HAP-1 (cell line): ENCODE measurements at regions not wholly inside any gene's neighbourhood (a gene's known extent, or its start where the extent isn't known, plus 50 kb on each side); places are given as distances from the start of the nearest gene placed in this dataset.

Experiments used
- DNase-seq, 2 experiments: peaks; one replicate each; pipeline ENCODE4 v3.0.0-alpha.2; 2016 to 2020; ENCODE audit warnings: low spot score in 2 of 2
- H3K27me3 ChIP-seq: fragments of 250-450 bp; sonication (Bioruptor Pico); 2 replicates; pipeline ENCODE4 v1.5.1; 2020; ENCODE audit warnings: low read depth, mild to moderate bottlenecking, moderate library complexity
- H3K36me3 ChIP-seq: fragments of 250-450 bp; sonication (Bioruptor Pico); replicated peaks from 2 replicates; pipeline ENCODE4 v1.5.1; 2020; ENCODE audit warnings: mild to moderate bottlenecking
- H3K4me1 ChIP-seq: fragments of 250-450 bp; sonication (Bioruptor Pico); 2 replicates; pipeline ENCODE4 v1.5.1; 2020; ENCODE audit warnings: mild to moderate bottlenecking
- H3K4me3 ChIP-seq: fragments of 250-450 bp; sonication (Bioruptor Pico); 2 replicates; pipeline ENCODE4 v1.5.1; 2020; ENCODE audit warnings: mild to moderate bottlenecking, moderate library complexity
- H3K9me3 ChIP-seq: fragments of 250-450 bp; sonication (Bioruptor Pico); 2 replicates; pipeline ENCODE4 v1.5.1; 2020; ENCODE audit warnings: mild to moderate bottlenecking, moderate library complexity
- in situ Hi-C: fragments of 300-500 bp; cut with MboI; formaldehyde crosslinking; loops from 3 replicates; pipeline ENCODE4 v1.14.3; 2020; ENCODE audit warnings: low sequenced_read_pairs, inconsistent platforms, mixed read lengths

DNA sequence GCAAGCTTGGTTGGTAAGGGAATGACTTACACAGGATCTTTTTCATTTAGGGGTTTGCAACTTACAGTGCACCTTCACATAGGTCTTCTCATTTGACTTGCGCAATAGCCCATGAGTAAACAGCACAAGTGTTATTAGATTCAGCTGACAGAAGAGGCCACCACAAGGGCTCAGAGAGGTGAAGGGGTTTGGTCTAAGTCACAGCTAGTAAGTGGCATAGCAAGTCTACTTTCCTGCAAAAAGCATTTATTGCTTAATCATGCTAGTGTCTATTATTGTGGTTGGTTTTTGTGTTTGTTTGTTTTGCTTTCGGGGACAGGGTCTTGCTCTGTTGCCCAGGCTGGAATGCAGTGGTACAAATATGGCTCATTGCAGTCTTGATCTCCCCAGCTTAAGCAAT, 83.3 kb downstream of the SPRY1 start:
- Histone ChIP-seq H3K4me3 (no peak overlapping the region), H3K27me3 (no peaks in the 10 kb centered on the region), H3K36me3 (no peaks in the 10 kb centered on the region), H3K4me1 (no peaks in the 10 kb centered on the region), H3K9me3 (no peaks in the 10 kb centered on the region)
- in situ Hi-C loops = no loop called here
- no peak for DNase-seq

DNA sequence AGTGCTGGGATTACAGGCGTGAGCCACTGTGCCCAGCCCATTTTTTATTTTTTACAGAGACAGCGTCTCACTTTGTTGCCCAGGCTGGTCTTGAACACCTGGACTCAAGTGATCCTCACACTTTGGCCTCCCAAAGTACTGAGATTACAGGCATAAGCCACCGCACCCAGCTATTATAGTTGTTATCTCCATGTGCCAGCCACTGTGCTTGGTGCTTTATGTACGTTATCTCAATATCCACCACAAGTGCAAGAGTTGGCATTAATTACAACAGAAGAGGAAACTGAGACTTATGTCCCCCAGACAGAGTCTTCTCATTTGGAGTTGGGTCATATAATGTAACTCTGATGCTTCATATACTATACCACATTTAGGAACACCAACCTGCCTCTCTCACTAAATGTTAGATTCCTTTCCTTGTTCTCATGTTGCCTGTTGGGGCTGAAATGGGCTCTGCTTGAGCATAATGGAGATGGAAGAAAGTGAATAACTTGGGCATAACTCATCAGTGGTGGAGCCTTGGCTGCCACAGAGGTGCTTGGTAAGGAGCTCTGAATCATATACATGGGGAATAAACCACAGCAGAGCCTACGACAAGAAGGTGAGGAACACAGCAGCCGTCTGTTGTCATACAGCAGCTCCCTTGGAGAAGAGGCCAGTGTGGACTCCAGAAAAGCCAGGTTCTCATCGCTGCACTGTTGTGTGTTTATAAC, 84.3 kb downstream of the SPRY1 start:
- no peaks in the 10 kb centered on the region for H3K9me3 ChIP-seq
- H3K4me3 ChIP-seq = no peak overlapping the region
- no peaks in the 10 kb centered on the region for H3K36me3 ChIP-seq
- in situ Hi-C loops = no loop called here
- H3K4me1 ChIP-seq = no peaks in the 10 kb centered on the region
- H3K27me3 ChIP-seq = no peaks in the 10 kb centered on the region
- no peak for DNase-seq

DNA sequence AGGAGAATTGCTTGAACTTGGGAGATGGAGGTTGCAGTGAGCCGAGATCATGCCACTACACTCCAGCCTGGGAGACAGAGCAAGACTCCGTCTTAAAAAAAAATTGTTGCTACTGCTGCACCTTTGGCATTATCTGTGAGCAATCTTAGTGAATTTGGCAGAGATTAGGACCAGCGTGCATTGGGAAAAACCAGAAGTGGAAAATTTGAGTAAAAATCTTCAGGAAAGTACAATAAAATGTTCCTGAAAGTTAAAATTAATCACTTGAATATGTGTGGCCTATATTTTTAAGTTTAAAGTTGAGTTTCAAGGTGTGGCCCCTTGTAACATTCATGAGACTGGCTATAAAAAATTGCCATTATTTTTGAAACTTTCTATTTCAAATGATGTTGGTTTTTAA, 85.1 kb downstream of the SPRY1 start:
- Histone ChIP-seq H3K4me3 (no peak overlapping the region), H3K4me1 (no peaks in the 10 kb centered on the region), H3K36me3 (no peaks in the 10 kb centered on the region), H3K27me3 (no peaks in the 10 kb centered on the region), H3K9me3 (no peaks in the 10 kb centered on the region)
- in situ Hi-C loops = no loop called here
- DNase-seq = no peak

DNA sequence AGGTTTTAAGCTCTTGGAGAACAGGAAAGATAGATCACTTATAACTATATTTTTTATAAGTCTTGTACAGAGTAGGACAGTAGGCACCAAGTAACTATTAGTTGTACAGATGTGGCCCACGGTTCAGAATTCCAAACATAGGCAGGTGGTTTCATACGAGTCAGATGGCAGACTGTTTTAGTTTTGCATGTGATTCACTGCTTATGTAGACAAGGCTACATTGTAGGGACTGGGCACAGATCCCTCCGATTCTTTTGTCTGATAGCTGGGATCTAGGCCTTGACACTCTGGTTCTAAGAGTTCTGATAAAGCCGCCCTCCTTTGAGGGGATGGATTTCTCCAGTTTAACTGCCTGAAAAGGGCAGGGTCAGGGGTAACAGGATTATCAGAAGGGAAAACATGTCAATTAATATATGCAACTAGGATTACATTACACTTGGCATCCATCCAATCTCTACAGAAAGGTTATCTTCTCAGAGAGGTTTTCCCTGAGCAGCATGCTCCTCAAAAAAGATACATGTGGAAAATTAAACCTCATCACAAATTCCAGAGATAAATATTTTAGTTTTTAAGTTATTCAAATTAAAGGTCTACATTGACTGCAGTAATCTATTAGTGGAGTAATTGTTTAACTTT, 87.8 kb downstream of the SPRY1 start:
- Histone ChIP-seq H3K36me3 (no peaks in the 10 kb centered on the region), H3K27me3 (no peaks in the 10 kb centered on the region), H3K4me3 (no peak overlapping the region), H3K9me3 (no peaks in the 10 kb centered on the region), H3K4me1 (no peaks in the 10 kb centered on the region)
- DNase-seq = no peak
- in situ Hi-C loops = no loop called here

DNA sequence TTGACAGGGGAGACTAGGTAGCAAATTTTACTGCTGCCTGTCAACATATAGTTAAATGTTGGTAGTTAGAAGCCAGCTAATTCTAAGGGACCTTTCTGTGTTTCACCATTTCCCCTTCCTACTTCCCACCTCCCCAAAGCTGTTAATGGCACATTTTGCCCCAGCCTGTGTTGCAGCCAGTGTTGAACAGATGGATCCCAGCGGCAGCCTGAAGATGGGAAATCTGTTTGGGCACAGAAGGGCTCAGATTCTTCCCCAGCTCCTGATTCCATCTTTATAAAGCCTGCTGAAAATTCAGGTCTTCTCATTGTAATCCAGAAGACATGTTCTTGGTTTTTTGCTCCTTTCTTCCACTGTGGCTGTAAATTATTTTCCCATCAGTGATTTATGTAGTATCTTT, 89.0 kb downstream of the SPRY1 start:
- Histone ChIP-seq H3K36me3 (no peaks in the 10 kb centered on the region), H3K9me3 (no peaks in the 10 kb centered on the region), H3K27me3 (no peaks in the 10 kb centered on the region), H3K4me3 (no peak overlapping the region), H3K4me1 (no peaks in the 10 kb centered on the region)
- DNase-seq = no peak
- in situ Hi-C loops = no loop called here

DNA sequence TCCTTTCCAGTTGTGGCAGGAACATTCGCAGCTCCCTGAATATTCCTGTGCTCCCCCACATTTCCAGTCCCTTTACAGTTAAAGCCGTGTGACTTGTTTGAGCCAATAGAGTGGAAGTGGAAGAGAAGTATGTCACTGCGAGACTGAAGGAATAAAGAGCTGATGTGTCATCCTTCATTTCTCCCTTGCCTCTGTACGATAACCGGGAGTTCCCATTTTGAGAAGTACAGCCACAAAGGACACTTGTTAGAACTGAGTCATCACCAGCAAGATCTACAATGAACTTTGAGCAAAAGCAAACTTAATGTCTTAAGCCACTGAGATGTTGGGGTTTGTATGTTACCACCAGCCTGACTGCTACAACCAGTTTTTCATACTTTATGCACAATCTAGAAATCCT, 92.3 kb downstream of the SPRY1 start:
- in situ Hi-C loops = no loop called here
- Histone ChIP-seq H3K27me3 (no peaks in the 10 kb centered on the region), H3K36me3 (no peaks in the 10 kb centered on the region), H3K4me3 (no peak overlapping the region), H3K4me1 (no peaks in the 10 kb centered on the region), H3K9me3 (no peaks in the 10 kb centered on the region)
- DNase-seq = no peak

DNA sequence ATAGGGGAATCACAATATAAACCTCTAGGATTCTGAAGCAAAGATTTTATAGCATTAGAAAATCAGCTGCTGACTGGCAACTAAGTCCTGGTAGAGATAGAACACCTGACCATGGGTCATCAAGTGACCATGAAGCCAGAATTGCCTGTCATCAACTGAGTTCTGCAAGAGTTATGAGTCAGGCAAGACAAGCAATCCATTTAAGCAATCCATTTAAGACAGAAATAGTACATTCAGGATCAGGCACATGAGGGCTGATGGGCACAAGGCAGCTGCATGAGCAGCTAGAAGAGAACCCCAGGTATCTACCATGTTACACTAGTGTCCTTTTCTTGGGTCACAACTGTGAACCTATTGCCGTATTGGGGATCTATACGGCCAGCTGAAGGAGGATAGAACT, 98.9 kb downstream of the SPRY1 start:
- no peaks in the 10 kb centered on the region for H3K4me1 ChIP-seq
- H3K9me3 ChIP-seq = no peaks in the 10 kb centered on the region
- no peaks in the 10 kb centered on the region for H3K27me3 ChIP-seq
- no peaks in the 10 kb centered on the region for H3K36me3 ChIP-seq
- in situ Hi-C loops = no loop called here
- no peak for DNase-seq
- no peak overlapping the region for H3K4me3 ChIP-seq

DNA sequence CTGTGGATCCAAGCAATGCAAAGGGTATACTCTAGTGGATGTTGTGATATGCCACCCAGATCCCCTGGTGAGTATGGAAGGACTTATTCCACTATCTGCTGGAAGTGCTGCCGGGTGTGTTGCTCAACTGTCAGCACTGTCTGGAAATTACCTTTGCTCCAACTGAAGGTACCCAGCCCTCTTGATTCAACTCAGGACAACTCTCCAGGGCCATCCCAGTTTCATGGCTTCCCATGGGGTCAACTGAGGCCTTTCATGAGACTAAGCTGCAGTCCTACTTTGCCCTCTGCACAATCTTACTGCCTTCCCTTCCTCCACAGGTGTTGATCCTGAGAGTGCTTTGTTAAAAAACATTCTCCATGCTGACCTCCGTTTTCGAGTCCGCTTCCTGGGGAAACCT, 99.8 kb downstream of the SPRY1 start:
- H3K36me3 ChIP-seq = no peaks in the 10 kb centered on the region
- H3K4me3 ChIP-seq = no peak overlapping the region
- no peaks in the 10 kb centered on the region for H3K9me3 ChIP-seq
- H3K27me3 ChIP-seq = no peaks in the 10 kb centered on the region
- no peak for DNase-seq
- peaks cover 2% of the 10 kb centered on the region for H3K4me1 ChIP-seq
- in situ Hi-C loops = no loop called here

DNA sequence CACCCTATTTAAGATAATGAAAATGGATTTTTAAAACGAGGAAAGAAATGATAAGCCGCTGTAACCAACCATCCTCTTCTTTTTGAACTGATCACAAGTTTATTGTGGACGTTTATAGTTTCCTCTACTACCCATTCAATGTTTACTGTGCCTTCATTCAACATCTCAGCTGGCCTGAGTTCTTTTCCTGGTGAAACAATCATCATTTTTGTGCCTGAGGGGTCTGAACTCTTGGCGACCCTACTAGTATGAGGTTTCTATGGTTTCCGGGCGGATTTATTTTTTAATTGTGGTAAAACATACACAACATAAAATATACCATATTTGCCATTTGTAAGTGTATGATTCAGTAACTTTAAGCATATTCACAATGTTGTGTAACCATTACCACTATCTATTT, 100.7 kb downstream of the SPRY1 start:
- H3K9me3 ChIP-seq = no peaks in the 10 kb centered on the region
- no peak for DNase-seq
- no peaks in the 10 kb centered on the region for H3K36me3 ChIP-seq
- H3K4me3 ChIP-seq = no peak overlapping the region
- in situ Hi-C loops = no loop called here
- peaks cover 10% of the 10 kb centered on the region for H3K4me1 ChIP-seq
- H3K27me3 ChIP-seq = no peaks in the 10 kb centered on the region

DNA sequence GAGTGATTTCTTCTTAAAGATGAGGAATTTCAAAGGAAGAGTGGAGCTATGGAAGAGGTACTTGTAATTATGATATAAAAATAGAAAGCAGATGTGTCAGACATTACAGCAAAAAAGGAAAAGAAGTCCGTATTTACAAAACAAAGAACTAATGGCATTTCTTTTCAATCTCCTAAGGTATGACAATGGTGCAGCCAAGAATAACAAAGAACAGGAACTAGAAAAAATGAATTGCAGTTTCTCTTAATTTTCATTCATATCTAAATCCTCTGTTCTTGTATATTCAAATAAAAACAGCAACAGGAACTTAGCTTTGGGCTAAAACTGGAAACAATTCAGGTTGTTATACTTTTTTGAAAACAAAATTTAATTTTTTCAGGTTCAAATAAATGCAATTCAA, 105.1 kb downstream of the SPRY1 start:
- DNase-seq = peak in 1 of 2 experiments; percentile 53
- in situ Hi-C loops = no loop called here
- Histone ChIP-seq H3K36me3 (no peaks in the 10 kb centered on the region), H3K27me3 (no peaks in the 10 kb centered on the region), H3K4me1 (peaks cover 12% of the 10 kb centered on the region), H3K9me3 (no peaks in the 10 kb centered on the region), H3K4me3 (no peak overlapping the region)

DNA sequence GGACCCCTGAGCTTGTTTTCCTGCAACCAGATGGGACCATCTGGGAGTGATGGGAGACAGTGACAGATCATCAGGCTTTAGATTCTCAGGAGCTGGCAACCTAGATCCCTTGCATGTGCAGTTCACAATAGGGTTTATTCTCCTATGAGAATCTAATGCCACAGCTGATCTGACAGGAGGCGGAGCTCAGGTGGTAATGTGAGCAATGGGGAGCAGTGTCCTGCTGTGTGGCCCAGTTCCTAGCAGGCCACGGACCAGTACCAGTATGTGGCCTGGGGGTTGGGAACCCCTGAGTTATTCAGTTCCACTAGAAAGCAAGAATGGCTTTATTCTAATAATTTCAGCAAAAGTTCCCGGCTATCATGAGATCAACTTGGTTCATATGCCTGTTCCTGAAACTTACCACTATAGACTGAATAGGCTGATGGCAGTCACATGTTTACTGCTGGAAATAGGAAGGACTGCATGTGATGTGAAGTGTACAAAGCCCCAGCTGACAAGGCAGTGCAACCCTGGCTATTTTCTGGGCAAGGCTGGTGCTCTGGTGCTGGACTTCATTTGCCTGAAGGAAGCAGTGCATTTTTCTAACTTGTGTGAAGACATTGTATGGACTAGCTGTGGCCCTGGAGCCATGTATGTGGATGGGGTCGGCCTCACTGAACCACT, 107.2 kb downstream of the SPRY1 start:
- Histone ChIP-seq H3K4me3 (no peak overlapping the region), H3K36me3 (no peaks in the 10 kb centered on the region), H3K4me1 (peaks cover 12% of the 10 kb centered on the region), H3K9me3 (no peaks in the 10 kb centered on the region), H3K27me3 (no peaks in the 10 kb centered on the region)
- no peak for DNase-seq
- in situ Hi-C loops = no loop called here

DNA sequence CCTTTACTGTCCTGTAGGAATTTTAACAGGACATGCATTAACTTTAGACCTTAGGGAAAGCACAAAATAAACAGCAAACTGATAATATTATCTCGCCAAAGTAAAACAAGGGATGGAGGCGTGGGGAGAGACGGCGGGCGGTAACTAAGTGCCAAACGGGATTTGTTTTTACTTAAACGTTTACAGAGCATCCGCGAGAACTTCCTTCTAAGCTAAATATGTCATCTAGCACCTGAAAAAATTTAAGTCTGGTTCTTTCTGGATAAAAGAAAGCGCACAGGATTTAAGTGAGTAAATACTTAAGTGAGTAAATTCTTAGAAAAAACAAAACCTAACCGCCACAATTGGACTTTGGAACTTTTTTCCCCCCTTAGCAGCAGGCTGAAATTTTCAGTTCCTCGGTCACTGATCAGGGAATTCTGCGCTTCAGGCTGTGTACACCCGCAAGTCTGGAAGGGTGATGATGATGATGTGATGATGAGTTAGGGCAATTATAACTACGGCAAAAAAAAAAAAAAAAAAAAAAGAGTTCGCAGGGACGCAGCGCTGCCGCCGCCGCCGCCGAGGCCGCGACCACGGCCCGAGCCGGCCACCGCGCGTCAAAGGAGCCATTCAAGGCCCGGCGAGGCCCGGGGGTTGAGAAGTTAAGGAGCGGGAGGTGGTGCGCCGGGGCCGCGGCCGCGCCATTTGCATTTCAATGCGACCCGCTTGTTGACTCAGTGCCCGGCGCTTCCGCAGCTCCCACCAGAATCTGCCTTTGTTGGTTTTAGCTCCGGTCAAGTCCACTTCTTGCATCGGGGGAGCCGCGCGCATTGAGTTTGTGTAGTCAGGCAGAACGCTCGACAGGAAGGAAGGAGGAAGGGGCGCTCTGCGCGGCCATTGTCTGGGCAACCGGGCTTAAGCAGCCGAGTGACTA, 108.8 kb downstream of the SPRY1 start:
- H3K9me3 ChIP-seq = no peaks in the 10 kb centered on the region
- H3K27me3 ChIP-seq = no peaks in the 10 kb centered on the region
- DNase-seq = peak; percentile 81 to 90
- H3K4me3 ChIP-seq = peak overlapping the region; percentile 26
- no peaks in the 10 kb centered on the region for H3K36me3 ChIP-seq
- peaks cover 12% of the 10 kb centered on the region for H3K4me1 ChIP-seq
- in situ Hi-C loops = no loop called here

DNA sequence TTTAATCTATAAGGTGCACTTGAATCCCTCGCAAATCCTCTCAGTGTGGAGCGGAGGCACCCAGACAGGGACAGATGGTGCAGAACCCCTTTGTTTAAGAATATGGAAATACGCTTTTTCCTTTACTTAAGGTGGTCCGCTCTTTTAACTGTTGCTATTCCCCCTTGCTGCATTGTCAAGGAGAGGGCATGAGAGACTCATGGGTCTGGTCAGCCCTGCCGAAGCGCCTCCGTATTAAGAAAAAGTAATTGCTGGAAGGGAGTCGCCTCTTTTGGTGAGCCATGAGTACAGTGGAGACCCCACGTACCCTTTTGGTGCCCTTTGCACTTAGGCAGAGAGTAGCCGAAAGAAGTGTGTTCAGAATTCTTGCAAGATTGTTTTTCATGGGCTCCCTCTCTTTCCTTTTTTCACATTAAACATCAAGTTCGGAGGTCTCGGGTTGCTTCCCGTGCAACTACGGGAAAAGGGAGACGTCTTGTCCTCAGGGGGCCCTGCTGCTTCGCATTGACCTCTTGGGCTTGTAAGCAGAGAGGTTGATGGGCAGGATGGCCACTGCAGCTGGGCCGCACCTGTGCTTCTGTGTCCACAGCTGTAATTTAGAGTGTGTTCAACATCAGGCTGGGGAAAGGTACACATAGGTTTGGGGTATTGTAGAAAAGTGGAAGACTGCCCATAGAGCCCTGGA, 109.6 kb downstream of the SPRY1 start:
- in situ Hi-C loops = no loop called here
- Histone ChIP-seq H3K27me3 (no peaks in the 10 kb centered on the region), H3K36me3 (no peaks in the 10 kb centered on the region), H3K4me3 (peak overlapping the region; percentile 26), H3K9me3 (no peaks in the 10 kb centered on the region), H3K4me1 (peaks cover 11% of the 10 kb centered on the region)
- no peak for DNase-seq
